Right lobe of liver (tissue), 6 donors: ENCODE measurements at regions not wholly inside any gene's neighbourhood (a gene's known extent, or its start where the extent isn't known, plus 50 kb on each side); places are given as distances from the start of the nearest gene placed in this dataset.

Experiments
- ATAC-seq, 4 donors: fragments of 200-7000 bp; cut with Tn5 transposase; one replicate each; pipeline ENCODE4 v1.9.1; 2020; ENCODE audit warnings: mild to moderate bottlenecking in 4 of 4, moderate library complexity in 4 of 4
- DNase-seq, 3 donors: peaks; one replicate each; pipeline ENCODE4 v3.0.0-alpha.2; 2020
- H3K27ac ChIP-seq, 3 donors: fragments of 200-600 bp; one replicate each; pipeline ENCODE4 v1.8.0; 2022
- H3K27me3 ChIP-seq, 2 donors: fragments of 200-600 bp; one replicate each; pipeline ENCODE4 v1.8.0; 2022
- H3K36me3 ChIP-seq, 4 donors: fragments of 200-600 bp; sonication (generic) in 1 of 4; one replicate each; pipeline versions ENCODE4 v1.5.1 to v1.8.0; 2017 to 2022; ENCODE audit warnings: control low read depth in 1 of 4
- H3K4me1 ChIP-seq, 4 donors: fragments of 200-600 bp; sonication (generic) in 1 of 4; one replicate each; pipeline versions ENCODE4 v1.5.1 to v1.8.0; 2017 to 2022; ENCODE audit warnings: control low read depth in 1 of 4
- H3K4me3 ChIP-seq, 3 donors: fragments of 200-600 bp; one replicate each; pipeline ENCODE4 v1.8.0; 2022
- H3K9me3 ChIP-seq, 4 donors: fragments of 200-600 bp; sonication (generic) in 1 of 4; one replicate each; pipeline versions ENCODE4 v1.5.1 to v1.8.0; 2017 to 2022; ENCODE audit warnings: control low read depth in 1 of 4
- POLR2A ChIP-seq: fragments of 450-650 bp; IDR thresholded peaks from one replicate; pipeline ENCODE4 v1.6.1; 2017; ENCODE audit warnings: antibody characterized with exemption, mild to moderate bottlenecking
- WGBS: methylation state at CpG from one replicate; pipeline ENCODE4 v1.1.6; 2018; ENCODE audit warnings: low coverage, low lambda C conversion rate; ENCODE audit not compliant: insufficient coverage; ENCODE audit errors: missing lambda C conversion rate; 5-methylcytosine and 5-hydroxymethylcytosine counted together
- intact Hi-C, 2 donors: fragments of 100-400 bp; cut with DNase I; formaldehyde crosslinking; loops; one replicate each; pipeline versions ENCODE4 v1.11.2 to v1.14.1; 2022
- TF ChIP-seq, protein P1 (sequence below), 4 donors: fragments of 200-600 bp in 3 of 4; fragments of 450-650 bp in 1 of 4; IDR thresholded peaks; one replicate each; pipeline versions ENCODE4 v1.5.1 to v1.8.0; 2016 to 2022; ENCODE audit warnings: antibody characterized with exemption in 4 of 4, mild to moderate bottlenecking in 2 of 4
- donor health status: DM: no; HTN: yes; CAD: no.
- donor health status: DM: no; HTN: no; CAD: no.
- donor health status: DM: no; HTN: no; CAD: no.
- donor health status: DM: no; HTN: yes; CAD: no.
- donor health status: DM: no; HTN: yes; CAD: no.

DNA sequence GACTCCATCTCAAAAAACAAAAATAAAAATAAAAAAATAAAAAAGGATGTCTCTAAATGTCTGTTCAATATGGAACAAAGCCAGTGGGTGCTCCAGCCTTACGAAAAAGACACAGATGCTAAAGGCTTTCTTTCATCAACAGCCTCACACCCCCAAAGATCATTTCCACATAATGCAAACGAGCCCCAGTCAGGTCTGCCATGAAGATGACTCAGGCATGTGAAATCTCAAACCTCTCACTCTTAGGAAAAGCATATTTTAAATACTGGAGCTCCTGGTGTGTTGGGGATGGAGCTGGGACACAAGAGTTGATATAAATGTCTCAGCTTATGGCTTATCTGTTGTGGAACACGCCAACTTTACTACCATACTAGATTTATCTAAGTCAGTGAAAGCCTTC is 49.9 kb upstream of the PLXNC1 start:
- TF ChIP-seq POLR2A: no peak
- TF ChIP-seq, protein P1, sequence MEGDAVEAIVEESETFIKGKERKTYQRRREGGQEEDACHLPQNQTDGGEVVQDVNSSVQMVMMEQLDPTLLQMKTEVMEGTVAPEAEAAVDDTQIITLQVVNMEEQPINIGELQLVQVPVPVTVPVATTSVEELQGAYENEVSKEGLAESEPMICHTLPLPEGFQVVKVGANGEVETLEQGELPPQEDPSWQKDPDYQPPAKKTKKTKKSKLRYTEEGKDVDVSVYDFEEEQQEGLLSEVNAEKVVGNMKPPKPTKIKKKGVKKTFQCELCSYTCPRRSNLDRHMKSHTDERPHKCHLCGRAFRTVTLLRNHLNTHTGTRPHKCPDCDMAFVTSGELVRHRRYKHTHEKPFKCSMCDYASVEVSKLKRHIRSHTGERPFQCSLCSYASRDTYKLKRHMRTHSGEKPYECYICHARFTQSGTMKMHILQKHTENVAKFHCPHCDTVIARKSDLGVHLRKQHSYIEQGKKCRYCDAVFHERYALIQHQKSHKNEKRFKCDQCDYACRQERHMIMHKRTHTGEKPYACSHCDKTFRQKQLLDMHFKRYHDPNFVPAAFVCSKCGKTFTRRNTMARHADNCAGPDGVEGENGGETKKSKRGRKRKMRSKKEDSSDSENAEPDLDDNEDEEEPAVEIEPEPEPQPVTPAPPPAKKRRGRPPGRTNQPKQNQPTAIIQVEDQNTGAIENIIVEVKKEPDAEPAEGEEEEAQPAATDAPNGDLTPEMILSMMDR (IDR thresholded peaks at IDR 0.05): no peak
- Histone ChIP-seq H3K9me3 (no peaks in the 10 kb centered on the region), H3K4me1 (peaks cover 0 to 10% (median 0%) of the 10 kb centered on the region in 4 donors), H3K27ac (no peak overlapping the region), H3K27me3 (no peaks in the 10 kb centered on the region), H3K4me3 (no peak overlapping the region), H3K36me3 (no peaks in the 10 kb centered on the region)
- WGBS: 48% methylated on average over 3 of the region's 3 CpGs
- ATAC-seq (no peak), DNase-seq (no peak)
- intact Hi-C loops: no loop called here
